AG04449 (cell line): ENCODE measurements at regions not wholly inside any gene's neighbourhood (a gene's known extent, or its start where the extent isn't known, plus 50 kb on each side); places are given as distances from the start of the nearest gene placed in this dataset.

Source experiments
- CTCF ChIA-PET: fragments of 350-600 bp; formaldehyde crosslinking; extraction: SDS; loops from one replicate; lab custom pipeline; 2021; ENCODE audit warnings: antibody characterized with exemption; lab: Yijun Ruan, JAX
- POLR2A ChIA-PET: fragments of 400-600, 350-600 bp; formaldehyde crosslinking; extraction: SDS; loops from one replicate; lab custom pipeline; 2020; ENCODE audit warnings: antibody characterized with exemption, inconsistent platforms; lab: Yijun Ruan, JAX
- DNase-seq: peaks from one replicate; pipeline ENCODE4 v3.0.0-alpha.2; 2010; ENCODE audit warnings: low read depth, low spot score
- H3K4me3 ChIP-seq: 2 replicates; pipeline ENCODE4 v1.5.1; 2011; ENCODE audit warnings: low read depth, mild to moderate bottlenecking, control low read depth, low read length
- CTCF ChIP-seq: IDR thresholded peaks from one replicate; pipeline ENCODE4 v1.5.1; 2011; ENCODE audit warnings: mild to moderate bottlenecking, moderate library complexity, low read length, control low read depth, inconsistent platforms; ENCODE audit not compliant: insufficient read depth; ENCODE audit errors: missing control alignments

GRCh38 chr10:20976390-20976789 lies 79.3 kb upstream of the NEBL start:
- CTCF ChIA-PET, result no interaction called here

GRCh38 chr10:20975236-20975635 lies 78.1 kb upstream of the NEBL start:
- ChIA-PET POLR2A (no interaction called here), CTCF (no interaction called here)
- no peak for DNase-seq
- TF ChIP-seq CTCF, result no peak
- H3K4me3 ChIP-seq, result no peak overlapping the region

More at GRCh38 chr10:20976390-20976789, 79.3 kb upstream of the NEBL start:
- no peak for TF ChIP-seq CTCF
- no peak overlapping the region for H3K4me3 ChIP-seq
- POLR2A ChIA-PET, result no interaction called here
- no peak for DNase-seq

- POLR2A ChIA-PET, result interaction anchor here (0.7 kb wide), 1 partner anchor 1214 kb away, joined by 3 read pairs; no protein-coding TSS in a partner anchor
- TF ChIP-seq CTCF, result no peak
- H3K4me3 ChIP-seq, result no peak overlapping the region
- CTCF ChIA-PET, result no interaction called here
- DNase-seq, result no peak
These were observed 75.8 kb upstream of the NEBL start for GRCh38 chr10:20972925-20973324.

GRCh38 chr10:20971901-20972300 lies 74.8 kb upstream of the NEBL start:
- TF ChIP-seq CTCF, result no peak
- CTCF ChIA-PET, result no interaction called here
- POLR2A ChIA-PET, result no interaction called here
- DNase-seq, result no peak
- no peak overlapping the region for H3K4me3 ChIP-seq

GRCh38 chr10:20970708-20971107 lies 73.6 kb upstream of the NEBL start:
- H3K4me3 ChIP-seq, result no peak overlapping the region
- TF ChIP-seq CTCF, result no peak
- CTCF ChIA-PET, result no interaction called here
- no peak for DNase-seq
- POLR2A ChIA-PET, result no interaction called here

GRCh38 chr10:20970044-20970443 lies 72.9 kb upstream of the NEBL start:
- no peak for DNase-seq
- ChIA-PET POLR2A (no interaction called here), CTCF (no interaction called here)
- H3K4me3 ChIP-seq, result no peak overlapping the region
- TF ChIP-seq CTCF, result no peak
